ENCODE measurements at regions not wholly inside any gene's neighbourhood (a gene's known extent, or its start where the extent isn't known, plus 50 kb on each side); places are given as distances from the start of the nearest gene placed in this dataset.

DNA sequence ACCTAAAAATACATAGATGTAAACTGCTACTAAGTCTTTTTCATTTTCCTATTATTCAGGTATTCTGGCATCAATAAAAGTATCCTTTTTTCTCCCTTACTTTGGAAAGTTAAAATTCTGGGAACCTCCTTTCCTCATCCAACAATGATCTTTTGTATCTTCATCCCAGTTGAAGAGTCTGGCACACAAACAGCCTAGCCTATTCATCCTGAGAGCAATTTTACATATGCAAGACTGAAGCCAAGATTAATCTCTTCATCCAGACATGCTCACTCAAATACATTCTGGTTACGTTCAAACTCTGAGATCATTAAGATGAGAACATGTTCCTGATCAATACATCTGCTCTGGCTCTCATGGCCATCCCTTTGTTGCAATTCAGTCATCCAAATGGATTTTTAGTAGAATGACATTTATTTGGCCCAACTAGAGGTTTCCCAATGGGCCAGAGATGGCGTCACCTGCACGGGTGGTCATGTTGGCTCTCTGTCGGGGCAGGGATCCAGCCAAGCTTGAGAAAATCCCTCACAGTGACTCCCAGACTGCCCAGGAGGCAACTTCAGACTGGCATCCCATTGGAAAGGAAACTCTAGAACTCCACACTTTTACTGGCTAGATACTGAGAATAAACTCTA, 135.3 kb upstream of the VCX2 start:
- DNase-seq (ENCODE audit: extremely low spot score, unreplicated experiment) = no peak

DNA sequence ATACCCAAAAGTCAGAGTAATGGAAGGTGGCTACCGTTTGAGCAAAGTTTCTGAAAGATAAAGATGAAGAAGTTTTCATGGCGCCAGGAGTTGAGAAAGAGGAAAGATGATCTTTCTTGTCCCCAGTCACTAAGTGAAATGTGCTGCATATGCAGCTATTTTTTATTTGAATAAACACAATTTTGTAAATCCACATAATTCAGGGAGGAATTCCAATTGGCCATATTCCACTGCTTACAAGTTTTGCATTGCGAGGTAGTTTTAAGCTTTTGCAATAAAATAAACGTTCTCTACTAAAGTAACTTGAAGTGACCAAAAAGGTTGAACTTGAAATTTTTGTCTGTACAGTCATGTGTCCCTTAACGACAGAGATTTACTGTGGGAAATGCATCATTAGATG, 139.3 kb upstream of the VCX2 start:
- H3K4me1 Mint-ChIP-seq (ENCODE audit: unreplicated experiment) = no peaks in the 10 kb centered on the region
- TF ChIP-seq, protein P1, sequence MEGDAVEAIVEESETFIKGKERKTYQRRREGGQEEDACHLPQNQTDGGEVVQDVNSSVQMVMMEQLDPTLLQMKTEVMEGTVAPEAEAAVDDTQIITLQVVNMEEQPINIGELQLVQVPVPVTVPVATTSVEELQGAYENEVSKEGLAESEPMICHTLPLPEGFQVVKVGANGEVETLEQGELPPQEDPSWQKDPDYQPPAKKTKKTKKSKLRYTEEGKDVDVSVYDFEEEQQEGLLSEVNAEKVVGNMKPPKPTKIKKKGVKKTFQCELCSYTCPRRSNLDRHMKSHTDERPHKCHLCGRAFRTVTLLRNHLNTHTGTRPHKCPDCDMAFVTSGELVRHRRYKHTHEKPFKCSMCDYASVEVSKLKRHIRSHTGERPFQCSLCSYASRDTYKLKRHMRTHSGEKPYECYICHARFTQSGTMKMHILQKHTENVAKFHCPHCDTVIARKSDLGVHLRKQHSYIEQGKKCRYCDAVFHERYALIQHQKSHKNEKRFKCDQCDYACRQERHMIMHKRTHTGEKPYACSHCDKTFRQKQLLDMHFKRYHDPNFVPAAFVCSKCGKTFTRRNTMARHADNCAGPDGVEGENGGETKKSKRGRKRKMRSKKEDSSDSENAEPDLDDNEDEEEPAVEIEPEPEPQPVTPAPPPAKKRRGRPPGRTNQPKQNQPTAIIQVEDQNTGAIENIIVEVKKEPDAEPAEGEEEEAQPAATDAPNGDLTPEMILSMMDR (IDR thresholded peaks at IDR 0.05) = no peak
- no peaks in the 10 kb centered on the region for H3K36me3 Mint-ChIP-seq (ENCODE audit: unreplicated experiment)
- H3K27me3 Mint-ChIP-seq (ENCODE audit: unreplicated experiment) = no peaks in the 10 kb centered on the region
- no peak overlapping the region for H3K4me3 Mint-ChIP-seq (ENCODE audit: unreplicated experiment)
- H3K9me3 Mint-ChIP-seq (ENCODE audit: unreplicated experiment) = peaks cover 20% of the 10 kb centered on the region
- no peak for DNase-seq (ENCODE audit: extremely low spot score, unreplicated experiment)
- no peak overlapping the region for H3K27ac Mint-ChIP-seq (ENCODE audit: unreplicated experiment)

More for the DNA sequence above, 135.3 kb upstream of the VCX2 start:
- peaks cover 25% of the 10 kb centered on the region for H3K9me3 Mint-ChIP-seq (ENCODE audit: unreplicated experiment)
- no peaks in the 10 kb centered on the region for H3K4me1 Mint-ChIP-seq (ENCODE audit: unreplicated experiment)
- H3K4me3 Mint-ChIP-seq (ENCODE audit: unreplicated experiment) = no peak overlapping the region
- H3K27ac Mint-ChIP-seq (ENCODE audit: unreplicated experiment) = no peak overlapping the region
- no peaks in the 10 kb centered on the region for H3K36me3 Mint-ChIP-seq (ENCODE audit: unreplicated experiment)
- no peaks in the 10 kb centered on the region for H3K27me3 Mint-ChIP-seq (ENCODE audit: unreplicated experiment)
- TF ChIP-seq, protein P1 (IDR thresholded peaks at IDR 0.05) = no peak

DNA sequence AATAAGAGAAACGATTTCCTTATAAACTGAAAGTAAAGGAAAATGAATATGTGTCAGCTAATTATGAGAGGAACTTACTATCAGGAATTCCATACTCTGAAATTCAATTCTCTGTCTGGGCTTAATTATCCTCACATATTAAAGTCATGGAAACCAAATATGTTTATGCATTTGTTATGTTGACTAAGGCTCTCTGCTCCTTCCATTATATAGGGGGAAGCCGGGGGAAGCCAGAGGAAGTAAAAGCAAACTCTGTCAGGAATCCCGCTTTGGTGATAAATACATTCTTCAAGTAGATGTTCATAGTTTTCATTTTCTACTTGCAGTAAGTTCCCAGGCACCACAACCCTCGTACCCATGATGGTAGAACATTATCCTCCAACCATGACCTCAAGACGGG, 142.8 kb upstream of the VCX2 start:
- no peaks in the 10 kb centered on the region for H3K36me3 Mint-ChIP-seq (ENCODE audit: unreplicated experiment)
- H3K4me1 Mint-ChIP-seq (ENCODE audit: unreplicated experiment) = no peaks in the 10 kb centered on the region
- peaks cover 6% of the 10 kb centered on the region for H3K9me3 Mint-ChIP-seq (ENCODE audit: unreplicated experiment)
- DNase-seq (ENCODE audit: extremely low spot score, unreplicated experiment) = no peak
- no peak overlapping the region for H3K4me3 Mint-ChIP-seq (ENCODE audit: unreplicated experiment)
- TF ChIP-seq, protein P1 (IDR thresholded peaks at IDR 0.05) = no peak
- no peak overlapping the region for H3K27ac Mint-ChIP-seq (ENCODE audit: unreplicated experiment)
- no peaks in the 10 kb centered on the region for H3K27me3 Mint-ChIP-seq (ENCODE audit: unreplicated experiment)

DNA sequence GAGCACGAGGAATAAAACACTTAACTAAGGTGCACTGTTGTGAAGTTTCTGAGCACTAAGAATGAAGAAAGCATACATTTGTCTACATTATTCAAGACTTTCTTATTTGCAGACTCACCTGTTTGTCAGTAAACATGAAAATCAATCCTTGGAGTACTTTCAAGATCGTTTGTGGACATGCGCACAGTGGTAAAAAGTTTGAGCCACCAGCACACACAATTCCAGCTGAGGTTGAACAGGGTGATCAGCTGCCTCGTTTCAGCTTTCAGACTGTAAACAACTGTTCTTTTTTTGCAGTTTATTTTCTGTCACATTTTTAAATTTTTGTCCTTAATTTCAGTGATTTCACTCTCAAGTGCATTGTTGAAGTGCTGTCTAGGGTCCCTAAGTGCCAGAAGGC, 143.8 kb upstream of the VCX2 start:
- Mint-ChIP-seq H3K4me3 (ENCODE audit: unreplicated experiment) (no peak overlapping the region), H3K9me3 (ENCODE audit: unreplicated experiment) (peaks cover 6% of the 10 kb centered on the region), H3K27me3 (ENCODE audit: unreplicated experiment) (no peaks in the 10 kb centered on the region), H3K4me1 (ENCODE audit: unreplicated experiment) (no peaks in the 10 kb centered on the region), H3K36me3 (ENCODE audit: unreplicated experiment) (no peaks in the 10 kb centered on the region), H3K27ac (ENCODE audit: unreplicated experiment) (no peak overlapping the region)
- TF ChIP-seq, protein P1 (IDR thresholded peaks at IDR 0.05) = no peak
- no peak for DNase-seq (ENCODE audit: extremely low spot score, unreplicated experiment)

DNA sequence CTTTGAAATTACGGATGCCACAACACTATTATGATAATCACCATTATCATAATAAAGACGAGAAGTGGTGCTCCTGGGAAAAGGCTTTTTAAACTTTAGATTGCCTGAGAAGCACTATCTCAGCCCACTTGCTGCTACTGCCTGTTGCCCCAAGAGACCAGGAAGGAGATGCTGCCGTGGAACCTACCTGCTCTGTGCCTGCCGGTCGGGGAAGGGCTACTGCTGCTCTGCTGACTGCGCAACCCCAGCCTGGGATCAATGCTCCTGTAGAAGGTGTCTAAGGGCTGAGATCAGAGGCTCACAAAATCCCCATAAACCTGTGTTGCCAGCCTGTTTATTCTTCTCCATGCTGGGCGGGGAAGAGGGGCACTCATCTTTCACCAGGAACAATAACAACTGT, 145.3 kb upstream of the VCX3B start:
- Mint-ChIP-seq H3K27ac (ENCODE audit: unreplicated experiment) (no peak overlapping the region), H3K36me3 (ENCODE audit: unreplicated experiment) (no peaks in the 10 kb centered on the region), H3K4me1 (ENCODE audit: unreplicated experiment) (no peaks in the 10 kb centered on the region), H3K27me3 (ENCODE audit: unreplicated experiment) (no peaks in the 10 kb centered on the region), H3K9me3 (ENCODE audit: unreplicated experiment) (peaks cover 16% of the 10 kb centered on the region), H3K4me3 (ENCODE audit: unreplicated experiment) (no peak overlapping the region)
- DNase-seq (ENCODE audit: extremely low spot score, unreplicated experiment) = no peak
- TF ChIP-seq, protein P1 (IDR thresholded peaks at IDR 0.05) = no peak
